GM23338 (cell line): ENCODE measurements at regions not wholly inside any gene's neighbourhood (a gene's known extent, or its start where the extent isn't known, plus 50 kb on each side); places are given as distances from the start of the nearest gene placed in this dataset.
A peak's percentile ranks its signal among the peaks of the same experiment; 100 is the strongest.

Source experiments
- ATAC-seq: fragments of 200-7000 bp; cut with Tn5 transposase; 3 replicates; pipeline ENCODE4 v1.9.1; 2020
- DNase-seq: peaks from one replicate; pipeline ENCODE4 v3.0.0-alpha.2; 2015; ENCODE audit warnings: low spot score
- H2AFZ ChIP-seq: fragments of 200-600 bp; sonication (generic); 2 replicates; pipeline ENCODE4 v1.8.0; 2016; ENCODE audit warnings: antibody characterized with exemption, mild to moderate bottlenecking, moderate library complexity
- H3F3A ChIP-seq: fragments of 200-600 bp; sonication (generic); replicated peaks from 2 replicates; pipeline ENCODE4 v1.8.0; 2017; ENCODE audit warnings: antibody characterized with exemption, mixed run types, low read depth
- H3K27ac ChIP-seq: fragments of 200-600 bp; sonication (generic); 2 replicates; pipeline ENCODE4 v1.6.1; 2016; ENCODE audit warnings: low read depth
- H3K27me3 ChIP-seq: fragments of 200-600 bp; sonication (generic); 2 replicates; pipeline ENCODE4 v1.8.0; 2016; ENCODE audit warnings: mild to moderate bottlenecking, mixed run types, moderate library complexity; ENCODE audit not compliant: insufficient read depth
- H3K36me3 ChIP-seq: fragments of 200-600 bp; sonication (generic); 2 replicates; pipeline ENCODE4 v1.8.0; 2016; ENCODE audit warnings: mild to moderate bottlenecking; ENCODE audit not compliant: insufficient read depth
- H3K4me1 ChIP-seq: fragments of 200-600 bp; sonication (generic); 2 replicates; pipeline ENCODE4 v1.8.0; 2016; ENCODE audit warnings: mild to moderate bottlenecking, moderate library complexity; ENCODE audit not compliant: insufficient read depth
- H3K4me2 ChIP-seq: fragments of 200-600 bp; sonication (generic); 2 replicates; pipeline ENCODE4 v1.7.1; 2017; ENCODE audit warnings: mixed run types
- H3K4me3 ChIP-seq: fragments of 200-600 bp; sonication (generic); 2 replicates; pipeline ENCODE4 v1.6.1; 2016; ENCODE audit warnings: mixed run types
- H3K79me2 ChIP-seq: fragments of 200-600 bp; sonication (generic); replicated peaks from 2 replicates; pipeline ENCODE4 v1.8.0; 2017; ENCODE audit warnings: mild to moderate bottlenecking; ENCODE audit not compliant: insufficient read depth
- H3K9me2 ChIP-seq: fragments of 200-600 bp; sonication (generic); 2 replicates; pipeline ENCODE4 v1.8.0; 2017; ENCODE audit not compliant: insufficient read depth
- H4K20me1 ChIP-seq: fragments of 200-600 bp; sonication (generic); replicated peaks from 2 replicates; pipeline ENCODE4 v1.8.0; 2017; ENCODE audit warnings: mild to moderate bottlenecking; ENCODE audit not compliant: insufficient read depth
- H3K27ac Mint-ChIP-seq: 2 replicates; pipeline ENCODE4 v1.8.0; 2020; ENCODE audit warnings: inconsistent platforms, mild to moderate bottlenecking, moderate library complexity, mixed read lengths
- H3K27me3 Mint-ChIP-seq: 3 replicates; pipeline ENCODE4 v1.8.0; 2022; ENCODE audit warnings: low read depth, mild to moderate bottlenecking, moderate library complexity, mixed read lengths, inconsistent platforms; ENCODE audit not compliant: insufficient read depth, poor library complexity
- H3K36me3 Mint-ChIP-seq: 3 replicates; pipeline ENCODE4 v1.8.0; 2021; ENCODE audit warnings: low read depth, mild to moderate bottlenecking, inconsistent platforms, moderate library complexity, mixed read lengths
- H3K4me1 Mint-ChIP-seq: 3 replicates; pipeline ENCODE4 v1.8.0; 2020; ENCODE audit warnings: mild to moderate bottlenecking, inconsistent platforms, mixed read lengths
- H3K4me3 Mint-ChIP-seq: 3 replicates; pipeline ENCODE4 v1.8.0; 2021; ENCODE audit warnings: moderate library complexity, mild to moderate bottlenecking, inconsistent platforms, mixed read lengths
- H3K9me3 Mint-ChIP-seq: 3 replicates; pipeline ENCODE4 v1.8.0; 2020; ENCODE audit warnings: moderate library complexity, mild to moderate bottlenecking, inconsistent platforms, mixed read lengths
- CTCF ChIP-seq, 2 experiments: fragments of 200-600 bp in 1 of 2; sonication (generic) in 1 of 2; conservative IDR thresholded peaks; 2 replicates each; pipeline versions ENCODE4 v1.5.1 to v1.6.1; 2016 to 2017; ENCODE audit warnings: antibody characterized with exemption in 2 of 2, low read depth in 2 of 2, mild to moderate bottlenecking in 2 of 2, moderate library complexity in 1 of 2
- EZH2 ChIP-seq: fragments of 200-600 bp; sonication (generic); IDR thresholded peaks from one replicate; pipeline ENCODE4 v1.8.0; 2017; ENCODE audit warnings: antibody characterized with exemption, mild to moderate bottlenecking, low read depth; ENCODE audit not compliant: unreplicated experiment
- EZH2phosphoT487 ChIP-seq: fragments of 200-600 bp; sonication (generic); IDR thresholded peaks from one replicate; pipeline ENCODE4 v1.8.1; 2018; ENCODE audit warnings: antibody characterized with exemption; ENCODE audit not compliant: unreplicated experiment
- ZNF462 ChIP-seq: fragments of 250-450 bp; sonication (Bioruptor Pico); IDR thresholded peaks from 2 replicates; pipeline ENCODE4 v1.5.0; 2020; ENCODE audit warnings: mild to moderate bottlenecking, moderate library complexity

- TF ChIP-seq ZNF462 (no peak), EZH2 (no peak)
Observed at GRCh38 chr13:71998223-71998622, 131.2 kb upstream of the DACH1 start (continued).

GRCh38 chr13:71979616-71980015, 112.6 kb upstream of the DACH1 start:
- H3K79me2 ChIP-seq = no peaks in the 10 kb centered on the region
- H2AFZ ChIP-seq = peak overlapping the region; percentile 94
- H3K27me3 ChIP-seq = no peaks in the 10 kb centered on the region
- no peak overlapping the region for H3K4me3 ChIP-seq
- no peak overlapping the region for H3K4me2 ChIP-seq
- no peak overlapping the region for H3K27ac Mint-ChIP-seq
- peaks cover 5% of the 10 kb centered on the region; the same call in 2 of the 3 replicates for H3K9me3 Mint-ChIP-seq
- H3K4me1 Mint-ChIP-seq = peaks cover 7% of the 10 kb centered on the region; the same call in 2 of the 3 replicates
- H3K27me3 Mint-ChIP-seq = no peaks in the 10 kb centered on the region
- H3F3A ChIP-seq = no peaks in the 10 kb centered on the region
- no peak overlapping the region for H3K27ac ChIP-seq
- ATAC-seq (peak; percentile 91), DNase-seq (peak; percentile 49)
- H3K4me3 Mint-ChIP-seq = no peak overlapping the region
- 0 out of 2 replicates have a peak, but pooled peaks cover 3% of the 10 kb centered on the region for H3K4me1 ChIP-seq
- H3K36me3 ChIP-seq = no peaks in the 10 kb centered on the region
- H3K36me3 Mint-ChIP-seq = no peaks in the 10 kb centered on the region
- TF ChIP-seq EZH2phosphoT487 = no peak
- TF ChIP-seq CTCF (conservative IDR thresholded peaks at IDR 0.05; ENCODE audit: low read depth in 2 of 2) = peak; percentile 56 to 70
- H3K9me2 ChIP-seq = 0 out of 2 replicates have a peak, but pooled peaks cover 3% of the 10 kb centered on the region
- no peaks in the 10 kb centered on the region for H4K20me1 ChIP-seq
